ENCODE measurements at regions not wholly inside any gene's neighbourhood (a gene's known extent, or its start where the extent isn't known, plus 50 kb on each side); places are given as distances from the start of the nearest gene placed in this dataset.

GRCh38 chr17:77423589-77424451, 283.1 kb downstream of the SEC14L1 start:
- no peak for TF ChIP-seq CTCF (IDR thresholded peaks at IDR 0.05; ENCODE audit: low read depth, low read length, poor library complexity, severe bottlenecking)
- no peak for TF ChIP-seq EZH2phosphoT487 (IDR thresholded peaks at IDR 0.05; ENCODE audit: borderline replicate concordance, low read length)
